GM19468 (cell line): ENCODE measurements at regions not wholly inside any gene's neighbourhood (a gene's known extent, or its start where the extent isn't known, plus 50 kb on each side); places are given as distances from the start of the nearest gene placed in this dataset.
A peak's percentile ranks its signal among the peaks of the same experiment; 100 is the strongest.

ENCODE experiments used
- ATAC-seq: cut with Tn5 transposase; IDR thresholded peaks from one replicate; pipeline ENCODE4 v1.9.1; 2021; ENCODE audit warnings: mild to moderate bottlenecking, moderate library complexity, moderate number of reproducible peaks; ENCODE audit not compliant: unreplicated experiment; ENCODE audit errors: extremely low read depth

DNA sequence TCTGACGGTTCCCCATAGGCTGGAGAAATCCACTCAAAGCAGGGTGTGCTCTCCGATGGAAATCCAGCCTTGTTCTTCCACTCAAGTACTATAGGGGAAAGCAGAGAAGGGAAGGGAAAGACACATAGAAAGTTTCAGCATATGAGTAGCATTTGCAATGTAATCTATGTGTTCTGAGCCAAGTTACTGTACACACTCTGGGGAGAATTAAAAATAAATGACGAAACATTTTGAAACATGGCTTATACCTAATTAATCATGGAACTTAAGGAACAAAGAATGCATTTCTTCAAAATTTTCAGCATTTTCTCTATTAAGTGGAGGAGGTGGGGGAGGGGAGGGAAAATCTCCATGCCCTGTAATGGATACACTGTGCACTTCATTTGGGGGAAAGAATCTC lies 198.1 kb upstream of the HABP2 start:
- no peak for ATAC-seq

DNA sequence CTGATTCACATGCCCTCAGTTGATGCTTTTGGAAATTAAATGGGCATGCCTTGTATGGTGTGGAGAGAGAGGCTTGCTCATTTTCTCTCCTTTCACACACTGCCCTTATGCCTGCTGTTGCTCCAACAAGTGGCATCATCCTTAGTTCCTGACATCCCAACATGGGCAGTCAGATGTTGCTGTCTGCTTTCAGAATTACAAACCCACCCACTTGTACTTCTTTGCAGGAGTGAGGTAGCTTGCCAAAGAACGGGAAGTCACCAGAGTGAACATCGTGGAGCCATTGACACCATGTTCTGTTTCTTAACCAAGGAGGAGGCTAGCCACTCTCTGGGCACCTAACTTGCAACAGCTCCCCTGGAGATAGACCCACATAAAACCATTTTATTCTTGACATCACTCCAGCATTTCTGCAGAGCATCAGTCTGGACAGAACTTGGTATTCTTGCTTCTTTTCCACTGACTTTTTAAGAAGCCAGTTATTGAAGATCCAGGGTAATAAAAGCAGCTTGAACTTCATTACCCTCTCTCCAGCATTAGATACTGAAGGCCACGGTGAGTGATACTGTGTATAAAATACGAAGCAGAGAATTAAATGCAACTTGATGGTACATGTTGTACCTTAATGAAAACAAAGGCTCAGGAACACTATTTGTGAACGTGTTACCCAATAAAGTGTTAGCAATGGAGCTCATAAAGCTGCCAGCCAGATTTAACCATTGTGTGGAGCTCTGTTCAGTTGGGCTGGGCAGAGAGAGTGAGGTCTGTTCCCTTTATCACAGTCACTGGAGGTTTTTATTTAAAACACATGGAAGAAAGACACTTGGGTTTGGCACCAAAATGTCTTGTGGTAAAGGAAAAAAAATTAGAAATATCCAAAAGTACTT lies 195.8 kb upstream of the HABP2 start:
- ATAC-seq, result no peak

DNA sequence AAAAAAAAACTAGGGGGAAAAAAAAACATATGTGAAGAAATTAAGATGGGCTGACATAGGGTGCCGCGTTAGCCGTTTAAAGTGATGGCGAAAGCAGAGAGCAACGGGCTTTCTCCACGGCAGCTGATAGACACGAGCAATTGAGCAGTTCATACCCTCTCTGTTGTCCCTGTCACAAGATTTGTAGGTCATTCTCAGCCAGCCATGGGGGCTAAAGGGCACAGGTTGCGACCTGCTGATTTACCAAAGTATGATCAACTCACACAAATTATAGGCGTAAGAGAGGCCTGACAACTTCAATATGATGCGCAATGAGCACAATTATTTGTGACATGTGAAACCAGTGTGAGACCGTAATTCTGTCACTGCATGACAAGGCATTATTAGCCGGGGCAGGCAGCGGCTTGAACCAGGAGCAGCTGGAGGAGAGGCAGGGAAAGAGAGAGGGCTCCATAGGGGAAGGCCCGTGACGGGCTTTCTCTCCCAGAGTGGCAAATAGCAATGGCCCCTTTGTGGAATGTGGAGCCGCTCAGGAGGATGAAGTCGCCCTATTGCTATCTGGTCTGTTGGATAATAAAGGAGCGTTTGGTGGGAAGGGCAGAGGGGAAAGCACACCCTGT lies 195.1 kb upstream of the HABP2 start:
- no peak for ATAC-seq

DNA sequence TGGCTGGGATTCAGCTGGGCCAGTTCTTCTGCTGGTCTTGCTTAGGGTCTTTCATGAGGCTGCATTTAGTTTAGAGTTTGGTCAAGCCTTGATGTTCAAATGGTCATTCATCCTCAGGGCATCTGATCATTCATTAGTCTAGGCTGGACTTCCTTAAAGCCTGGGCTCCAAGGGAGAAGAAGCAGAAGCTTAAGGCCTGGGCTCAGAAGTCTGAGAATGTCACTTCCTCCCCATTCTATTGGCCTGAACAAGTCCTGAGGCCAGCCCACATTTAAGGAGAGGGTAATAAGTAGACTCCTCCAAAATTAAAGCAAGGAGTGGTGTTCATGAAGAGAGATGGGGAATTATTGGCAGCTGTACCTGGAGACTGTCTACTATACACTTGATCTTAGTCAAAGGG lies 193.2 kb upstream of the HABP2 start:
- ATAC-seq, result no peak

DNA sequence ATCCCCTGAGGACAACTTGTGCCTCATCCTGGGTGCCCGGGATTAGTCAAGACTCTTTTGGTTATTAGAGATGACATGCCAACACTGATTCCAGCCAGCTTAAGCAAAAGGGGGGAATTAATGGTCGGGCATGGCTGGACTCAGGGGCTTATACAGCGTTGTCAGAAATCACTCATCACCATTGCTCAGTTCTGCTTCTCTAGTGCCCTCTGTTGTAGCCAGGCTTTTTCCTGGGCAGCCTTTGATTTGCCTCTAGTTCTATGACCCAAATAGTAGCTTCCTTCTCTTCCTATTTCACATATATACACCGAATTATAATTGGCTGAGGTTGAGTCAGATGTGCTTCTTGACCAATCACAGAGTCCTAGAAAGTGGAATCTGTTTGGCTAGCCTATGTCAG lies 192.0 kb upstream of the HABP2 start:
- no peak for ATAC-seq

DNA sequence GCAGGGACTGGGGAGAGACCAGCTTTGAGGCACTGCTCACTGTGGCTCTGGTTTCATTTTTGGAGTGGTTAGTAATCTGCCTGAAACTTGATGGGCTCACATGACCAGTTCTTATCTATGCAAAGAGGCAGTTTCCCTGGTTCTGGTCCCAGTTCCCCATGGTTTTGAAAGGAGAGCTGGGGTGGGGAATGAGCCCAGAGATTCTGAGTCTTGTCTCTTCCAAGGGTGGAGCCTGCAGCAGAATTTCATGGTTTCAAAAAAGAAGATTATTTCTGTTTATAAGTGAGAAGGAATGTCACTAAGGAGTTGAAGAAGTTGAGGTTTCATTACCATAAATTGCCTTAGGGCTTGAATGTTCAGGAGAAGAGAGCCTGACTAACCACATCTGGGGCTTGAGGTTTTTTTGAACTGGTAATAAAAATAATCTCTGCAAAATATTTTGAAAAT lies 190.2 kb upstream of the HABP2 start:
- no peak for ATAC-seq

DNA sequence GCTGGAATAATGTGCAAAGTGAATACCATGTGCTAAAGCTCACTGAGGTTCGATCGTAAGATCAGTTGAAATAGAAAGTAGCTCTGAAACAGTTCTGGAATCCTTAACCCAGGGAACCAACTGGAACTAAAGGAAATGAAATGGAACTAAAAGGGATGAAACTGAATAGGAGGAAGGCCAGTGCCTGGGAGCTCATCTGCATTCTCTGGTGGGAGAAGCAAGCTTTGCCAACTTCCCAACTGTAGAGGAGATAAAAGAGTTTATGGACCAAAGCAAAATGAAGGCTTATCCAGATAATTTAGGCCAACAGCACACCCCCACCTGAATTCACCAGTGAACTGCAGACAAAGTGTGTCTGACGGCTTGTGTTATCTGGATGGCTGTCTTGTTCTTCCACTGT lies 188.6 kb upstream of the HABP2 start:
- no peak for ATAC-seq

DNA sequence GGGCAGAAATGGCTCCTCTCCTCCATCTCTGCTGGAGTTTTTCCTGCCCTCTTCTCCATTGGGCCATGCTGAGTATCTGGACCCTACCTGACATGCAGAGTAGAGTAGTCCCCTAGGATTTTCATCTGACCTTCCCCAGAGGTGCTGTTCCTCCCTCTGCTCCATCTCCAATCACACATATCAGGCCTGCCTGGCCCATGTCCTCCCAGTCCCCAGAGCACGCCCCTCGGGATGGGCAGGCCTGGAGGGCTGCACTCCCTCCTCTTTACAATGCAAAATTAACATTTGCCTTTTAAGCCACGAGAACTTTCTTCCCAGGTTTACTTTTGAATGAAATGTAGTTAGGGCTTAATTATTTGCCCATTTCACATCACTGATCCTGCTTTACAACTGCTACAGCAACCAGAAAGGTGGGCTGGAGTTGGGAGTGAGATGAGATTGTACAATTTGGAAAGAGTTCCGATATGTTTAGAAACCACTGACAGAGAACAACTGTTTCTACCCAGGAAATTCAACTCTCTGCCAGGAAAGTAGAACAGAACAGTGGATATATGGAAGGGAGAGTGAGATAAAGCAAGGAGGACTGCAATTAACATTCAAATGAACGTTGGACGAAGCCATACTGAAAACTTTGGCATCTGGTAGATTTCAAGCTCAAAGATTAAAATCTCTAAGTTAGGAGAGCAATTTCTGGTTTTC lies 184.0 kb upstream of the HABP2 start:
- ATAC-seq, result no peak

DNA sequence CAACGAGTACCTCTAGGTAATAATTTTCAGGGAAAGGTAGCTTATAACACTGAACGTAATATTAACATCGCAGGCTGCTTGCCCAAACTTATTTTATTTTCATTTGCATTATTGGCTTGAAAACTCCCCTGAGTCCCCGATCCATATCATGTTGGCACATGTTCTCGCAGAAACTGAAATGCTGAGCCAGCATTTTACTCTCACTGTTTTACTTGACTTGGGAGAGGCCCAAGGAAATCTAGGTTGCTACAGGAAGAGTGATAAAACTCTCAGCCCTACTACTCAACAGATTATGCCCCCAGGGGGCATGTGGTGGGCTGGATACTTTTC lies 183.5 kb upstream of the HABP2 start:
- ATAC-seq, result no peak

DNA sequence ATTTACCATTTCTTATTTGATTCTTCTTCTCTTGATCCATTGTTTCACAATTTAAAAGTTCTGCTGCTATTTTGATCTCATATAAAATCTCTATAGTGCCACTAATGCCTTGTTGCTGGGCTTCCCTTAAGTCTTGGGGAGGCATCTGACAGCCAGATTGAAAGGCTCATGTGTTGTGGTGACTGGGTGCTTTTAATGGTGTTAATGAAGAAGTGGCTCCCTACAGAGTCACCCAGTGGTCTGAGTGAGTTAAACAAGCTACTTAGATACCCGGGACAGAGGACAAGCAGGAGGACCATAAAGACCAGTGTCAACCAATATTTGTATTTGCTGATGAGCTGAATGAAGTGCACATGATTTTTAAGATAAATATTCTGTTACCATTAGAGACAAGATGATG lies 176.4 kb upstream of the HABP2 start:
- no peak for ATAC-seq

DNA sequence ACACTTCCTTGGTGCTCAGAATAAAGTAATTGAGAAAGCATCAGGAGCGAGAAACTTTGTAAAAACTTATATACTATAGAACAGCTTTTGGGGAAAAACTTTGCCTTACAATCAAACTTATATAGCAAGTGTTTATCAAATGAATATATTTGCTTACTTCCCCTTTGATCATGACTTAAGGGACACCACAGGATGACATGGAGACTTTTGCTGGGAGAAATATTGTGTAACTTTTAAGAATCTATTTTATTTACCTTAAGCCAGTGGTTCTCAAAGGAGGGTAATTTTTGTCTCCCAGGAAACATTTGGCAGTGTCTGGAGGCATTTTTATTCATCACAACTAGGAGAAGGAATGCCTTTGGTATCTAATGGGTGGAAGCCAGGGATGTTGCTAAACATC lies 173.8 kb upstream of the HABP2 start:
- no peak for ATAC-seq

DNA sequence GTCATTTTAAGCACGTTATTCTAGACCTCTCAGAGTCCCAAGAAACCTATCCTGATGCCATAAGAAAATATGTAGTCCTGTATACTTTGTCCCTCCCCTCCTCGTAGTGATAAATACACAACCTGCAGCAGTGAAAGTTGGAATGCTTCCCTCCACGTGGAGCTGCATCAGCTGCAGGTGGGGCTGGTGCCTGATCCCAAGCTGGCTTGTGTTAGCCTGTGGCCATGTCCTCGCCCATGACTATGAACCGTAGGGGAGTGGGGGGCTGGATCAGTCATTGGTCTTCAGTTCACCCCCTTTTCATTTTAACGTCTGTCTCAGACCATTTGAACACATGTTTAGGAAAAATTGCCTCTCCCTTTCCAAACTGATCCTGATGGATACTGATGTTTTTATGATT lies 171.4 kb upstream of the HABP2 start:
- no peak for ATAC-seq

DNA sequence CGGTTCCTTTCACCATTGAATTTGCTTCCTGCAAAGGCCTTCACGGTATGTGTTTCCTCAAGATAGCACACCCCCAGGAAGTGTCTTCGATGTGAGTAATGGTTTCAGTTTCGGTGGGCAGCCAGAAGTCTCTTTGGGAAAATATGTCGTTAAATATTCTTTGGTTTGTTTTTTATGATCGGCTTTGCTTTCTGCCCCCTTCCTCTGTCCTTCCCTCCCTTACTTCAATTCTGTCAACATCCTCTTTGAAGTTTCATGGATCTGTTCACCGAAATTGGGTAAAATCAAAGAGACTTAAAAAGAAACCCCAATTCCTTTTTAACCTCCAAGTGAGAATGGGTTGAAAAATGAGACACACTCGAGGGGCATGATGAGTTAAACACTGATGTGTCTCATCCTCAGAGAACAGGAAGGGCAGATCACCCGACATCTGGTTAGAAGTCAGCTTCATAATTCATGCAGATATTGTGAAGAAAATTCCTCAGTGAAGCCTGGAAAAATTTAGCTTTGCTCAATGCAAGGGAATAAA lies 170.8 kb upstream of the HABP2 start:
- ATAC-seq, result no peak

DNA sequence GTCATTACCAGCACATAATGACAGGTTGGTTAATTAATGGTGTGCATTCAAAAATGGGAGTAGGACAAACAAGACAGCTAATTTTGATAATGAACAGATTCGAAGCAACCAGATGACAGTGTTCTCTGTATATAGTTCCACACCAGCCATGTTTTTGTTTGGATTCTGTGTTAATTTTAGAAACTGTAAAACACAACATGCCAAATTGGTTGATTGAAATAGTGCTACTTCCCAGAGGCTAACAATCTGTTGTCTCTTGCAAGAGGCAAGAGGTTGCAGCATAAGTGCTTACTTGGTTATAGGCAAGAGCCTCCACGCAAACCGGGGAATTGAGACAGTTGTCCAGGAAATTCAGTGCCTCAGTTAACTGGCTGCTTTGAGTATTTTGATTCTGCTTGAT lies 170.2 kb upstream of the HABP2 start:
- no peak for ATAC-seq

DNA sequence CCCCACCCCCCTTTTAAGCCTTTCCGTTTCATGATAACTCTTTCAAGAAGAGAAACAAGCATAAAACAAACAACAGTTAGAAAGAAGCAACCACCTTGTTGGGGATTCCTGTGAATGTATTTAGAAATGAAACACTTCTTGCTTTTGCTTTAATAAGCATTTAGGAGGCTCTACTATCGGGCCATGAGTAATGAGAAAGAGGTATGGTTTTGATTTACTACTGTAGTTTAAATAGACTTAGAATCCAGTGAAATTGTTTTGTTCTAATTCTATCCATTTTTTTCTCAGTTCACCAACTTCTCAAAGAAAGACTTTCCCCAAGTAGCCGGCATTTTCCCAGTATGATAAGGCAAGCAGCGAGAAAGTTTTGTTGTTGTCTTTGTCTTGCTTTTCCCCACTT lies 168.7 kb upstream of the HABP2 start:
- no peak for ATAC-seq

DNA sequence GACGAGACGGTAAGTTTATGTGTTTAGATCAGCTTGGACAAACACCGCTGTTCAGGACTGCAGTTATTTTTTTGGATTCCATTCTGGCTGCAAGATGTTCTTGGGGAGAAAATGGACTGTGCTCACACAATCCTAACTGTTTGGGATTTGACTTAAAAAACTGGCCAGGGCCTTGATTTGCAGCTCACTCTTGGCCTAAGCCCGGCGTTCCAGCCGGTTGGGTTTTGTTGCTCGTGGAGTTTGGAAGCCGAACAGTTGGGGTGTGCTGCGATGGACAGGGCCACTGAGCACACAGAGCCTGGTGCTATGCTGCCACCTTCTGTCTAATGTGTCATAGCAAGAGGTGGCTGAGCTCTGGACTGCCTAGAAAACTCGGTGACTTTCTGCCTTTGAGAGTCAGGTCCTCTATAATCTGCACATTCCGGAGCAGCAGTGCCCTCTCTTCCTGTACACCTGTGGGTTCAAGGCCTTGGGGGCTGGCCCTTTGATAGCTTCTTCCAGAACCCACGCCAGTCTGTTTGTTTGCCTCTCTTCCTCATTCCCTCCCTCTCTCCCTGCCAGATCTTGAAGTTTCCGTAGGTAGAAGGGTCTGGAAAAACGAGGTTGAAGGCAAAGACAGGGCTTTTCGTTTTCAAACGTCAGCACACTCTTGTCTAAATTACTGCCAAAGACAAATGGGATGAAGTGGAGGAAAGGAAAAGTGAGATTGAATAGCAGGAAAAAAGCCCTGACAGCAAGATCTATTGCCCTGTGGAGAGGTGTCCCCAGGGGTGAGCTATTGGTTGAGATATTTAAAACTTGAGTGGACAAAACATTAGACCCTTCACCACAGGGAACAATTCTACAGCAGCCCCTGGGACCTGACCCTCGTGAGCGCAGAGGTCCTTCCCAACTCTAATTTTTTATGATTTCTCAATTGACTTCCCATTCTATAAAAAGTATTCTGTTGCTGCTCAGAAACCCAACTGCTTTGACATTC lies 167.5 kb upstream of the HABP2 start:
- peak; percentile 76 for ATAC-seq

DNA sequence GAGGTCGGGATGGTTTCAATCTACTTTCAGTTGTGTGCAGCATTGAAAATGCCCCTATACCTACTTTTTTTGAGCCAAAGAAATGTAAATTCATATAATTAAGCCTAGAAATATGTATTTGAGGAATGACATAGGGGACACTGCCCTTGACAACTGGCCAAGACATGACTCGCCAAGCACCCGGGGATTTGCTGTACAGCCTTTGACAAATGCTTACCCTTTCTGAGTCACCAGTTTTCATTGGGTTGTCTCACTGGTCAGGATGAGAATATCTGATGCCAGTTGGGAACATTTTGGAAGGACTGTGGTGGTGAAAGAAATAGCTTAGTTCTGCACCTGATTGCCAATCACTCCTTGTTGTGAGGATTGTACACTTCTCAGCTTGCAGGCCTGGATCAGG lies 166.8 kb upstream of the HABP2 start:
- no peak for ATAC-seq

DNA sequence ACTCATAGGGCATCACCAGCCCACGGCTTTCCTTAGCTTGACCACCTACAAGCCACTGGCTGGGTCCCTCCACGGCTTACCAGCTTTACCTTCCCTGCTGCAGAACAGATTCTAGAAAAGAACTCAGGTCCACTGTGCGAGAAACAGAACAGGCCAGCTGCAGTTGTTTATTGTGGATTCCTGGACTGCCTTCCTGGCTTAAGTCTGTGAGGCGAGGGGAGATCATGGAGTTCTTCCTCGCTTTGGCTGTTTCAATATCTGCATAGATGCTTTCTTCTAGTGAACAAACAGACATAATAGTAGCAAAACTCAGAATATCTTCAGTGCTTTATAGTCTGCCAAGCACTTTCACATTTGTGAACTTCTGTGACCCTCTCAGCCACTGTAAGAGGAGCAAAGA lies 162.9 kb upstream of the HABP2 start:
- ATAC-seq, result no peak

DNA sequence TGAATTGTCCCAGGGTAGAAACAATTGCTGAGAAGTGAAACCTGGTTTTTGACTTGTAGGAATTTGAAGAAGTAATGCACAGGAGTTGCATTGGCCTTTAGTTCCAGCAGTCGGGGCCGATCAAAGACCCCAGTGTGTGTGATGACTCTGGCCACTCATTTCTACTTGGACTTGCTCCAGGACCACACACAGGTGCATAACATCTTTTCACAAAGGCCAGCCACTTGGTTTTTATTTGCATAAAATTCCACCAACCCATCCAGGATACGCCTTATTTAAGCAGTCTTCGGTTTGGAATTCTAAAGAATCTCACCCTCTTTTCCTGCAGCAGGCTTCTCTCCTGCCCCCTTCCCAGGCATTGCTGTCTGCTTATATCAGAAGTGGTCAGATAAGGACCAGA lies 162.0 kb upstream of the HABP2 start:
- ATAC-seq, result no peak

DNA sequence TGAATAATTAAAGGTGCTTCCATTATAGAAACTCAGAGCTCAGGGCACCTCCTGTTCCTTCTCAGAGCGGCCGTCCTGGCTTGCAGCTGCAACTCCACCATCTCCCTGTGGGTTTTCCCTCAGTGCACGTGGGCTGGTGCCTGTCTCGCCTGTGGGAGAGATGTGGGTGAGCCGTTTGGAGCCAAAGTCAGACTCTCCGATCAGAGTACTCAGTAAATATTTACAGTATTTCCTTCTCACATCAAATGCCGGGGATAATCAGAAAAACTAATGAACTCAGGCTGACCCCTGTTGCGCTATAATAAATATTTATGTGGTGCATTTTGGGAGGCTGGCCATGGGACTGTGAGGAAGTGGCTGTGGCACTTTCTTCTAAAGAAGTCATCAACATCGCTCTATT lies 155.8 kb upstream of the HABP2 start:
- no peak for ATAC-seq
